HG02759 (cell line): ENCODE measurements at regions not wholly inside any gene's neighbourhood (a gene's known extent, or its start where the extent isn't known, plus 50 kb on each side); places are given as distances from the start of the nearest gene placed in this dataset.

Experiments used
- ATAC-seq: cut with Tn5 transposase; IDR thresholded peaks from one replicate; pipeline ENCODE4 v1.9.1; 2021; ENCODE audit warnings: mild to moderate bottlenecking, moderate library complexity; ENCODE audit not compliant: unreplicated experiment

DNA sequence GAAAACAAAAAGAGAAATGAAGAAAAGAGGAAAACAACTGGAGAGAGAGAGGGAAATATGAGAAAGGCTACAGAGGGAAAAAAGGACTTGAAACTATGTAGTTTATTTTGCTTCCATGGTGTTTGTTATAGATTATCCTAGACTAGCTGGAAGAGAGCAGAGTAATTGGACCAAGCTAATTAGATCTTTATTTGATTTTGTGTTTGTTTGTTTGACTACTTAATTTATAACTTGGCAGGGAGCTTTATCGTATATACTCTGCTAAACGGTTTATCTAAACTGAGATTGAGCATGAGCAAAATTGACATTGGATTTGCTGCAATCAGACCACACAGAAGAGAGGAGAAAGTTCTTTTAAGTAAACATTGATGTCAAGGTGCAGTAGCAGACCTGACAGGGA, 443.8 kb upstream of the USP24 start:
- ATAC-seq: no peak

DNA sequence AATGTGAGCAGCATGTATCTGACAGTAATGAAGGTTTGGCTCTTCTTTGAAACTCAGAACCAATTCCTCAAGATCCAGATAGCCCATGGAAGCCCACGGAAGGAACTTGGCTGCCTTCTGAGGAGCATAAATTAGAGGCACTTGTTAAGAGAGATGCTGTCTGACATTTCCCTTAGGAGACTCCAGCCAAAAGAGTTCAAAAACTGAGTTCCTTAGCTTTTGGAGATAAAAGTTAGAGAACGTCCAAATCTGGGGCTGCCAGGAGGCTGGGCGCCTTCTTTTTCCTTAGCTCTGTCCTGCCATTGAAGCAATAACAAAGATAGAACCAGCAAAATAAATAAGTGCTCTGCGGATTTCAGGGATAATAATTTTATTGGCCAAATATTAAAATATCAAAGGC, 439.6 kb upstream of the USP24 start:
- ATAC-seq: no peak

DNA sequence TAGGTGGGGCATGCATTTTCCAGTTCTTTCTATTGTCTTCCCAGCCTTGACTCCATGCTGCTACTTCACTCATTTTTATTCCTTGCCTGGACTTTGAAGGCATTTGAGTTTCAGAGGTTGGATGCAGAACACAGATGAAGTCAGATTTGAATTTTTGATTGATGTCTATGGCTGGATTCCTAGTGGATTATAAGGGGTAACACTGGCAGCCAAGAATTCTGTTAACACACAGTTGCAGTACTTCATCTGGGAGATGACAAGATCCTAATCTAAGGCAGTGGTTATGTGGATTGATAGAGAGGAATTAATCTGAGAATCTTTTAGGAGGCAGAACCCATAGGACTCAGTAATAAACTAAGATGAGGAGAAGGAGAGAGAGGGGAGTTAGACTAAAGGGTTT, 439.0 kb upstream of the USP24 start:
- no peak for ATAC-seq

DNA sequence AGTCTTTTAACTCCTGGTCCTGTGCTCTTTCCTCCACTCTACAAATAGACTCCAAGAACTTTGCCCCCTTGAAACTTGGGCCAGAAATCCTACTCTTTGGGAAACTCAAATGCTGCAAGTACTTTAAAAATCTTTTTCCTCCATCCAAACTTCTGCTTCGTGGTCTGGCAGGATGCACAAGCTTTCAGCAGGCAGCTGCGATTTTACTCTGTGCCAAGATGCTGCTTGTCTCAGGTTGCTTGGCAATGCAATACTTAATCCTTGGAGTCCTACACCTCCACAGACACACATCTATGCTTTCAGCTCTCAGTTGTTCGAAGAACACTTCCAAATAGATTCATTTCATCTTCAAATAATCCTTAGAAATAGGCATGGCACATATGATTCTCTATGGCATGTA, 435.3 kb upstream of the USP24 start:
- ATAC-seq: no peak

DNA sequence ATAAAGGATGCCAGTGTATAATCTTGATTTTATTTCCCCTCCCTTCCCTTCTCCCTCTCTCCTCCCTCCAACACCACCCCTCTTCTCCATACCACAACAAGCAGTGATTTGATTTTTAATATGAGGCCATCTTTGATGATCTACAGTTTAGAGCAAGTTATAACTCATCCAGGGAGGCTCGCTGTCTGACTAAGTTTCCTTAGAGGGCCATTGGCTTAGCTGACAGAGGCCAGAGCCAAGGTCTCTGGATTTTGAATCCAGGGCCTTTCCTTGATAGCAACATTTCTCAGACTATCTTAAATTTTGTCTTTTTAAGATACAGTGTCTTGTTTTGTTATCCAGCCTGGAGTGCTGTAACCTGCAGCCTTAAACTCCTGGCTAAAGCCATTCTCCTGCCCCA, 431.0 kb upstream of the USP24 start:
- ATAC-seq: no peak

DNA sequence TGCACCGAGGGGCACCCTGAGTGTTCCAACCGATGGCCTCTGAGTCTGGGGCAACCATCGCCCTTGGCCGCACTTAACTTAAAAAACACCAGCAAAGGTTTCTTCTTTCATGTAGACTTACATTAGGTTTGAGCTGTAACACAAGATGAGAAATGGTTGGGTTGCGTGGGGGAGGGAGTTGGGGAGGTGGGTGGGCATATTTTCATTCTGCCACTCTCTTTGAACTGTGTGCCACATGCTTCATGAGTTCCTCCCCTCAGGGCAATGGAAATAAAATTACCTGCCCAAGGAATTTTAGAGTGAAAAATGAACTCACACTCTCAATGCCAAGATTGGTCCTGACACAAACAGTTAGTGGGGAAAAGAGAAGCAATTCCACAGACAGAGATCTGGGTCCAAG, 430.1 kb upstream of the USP24 start:
- ATAC-seq: no peak

DNA sequence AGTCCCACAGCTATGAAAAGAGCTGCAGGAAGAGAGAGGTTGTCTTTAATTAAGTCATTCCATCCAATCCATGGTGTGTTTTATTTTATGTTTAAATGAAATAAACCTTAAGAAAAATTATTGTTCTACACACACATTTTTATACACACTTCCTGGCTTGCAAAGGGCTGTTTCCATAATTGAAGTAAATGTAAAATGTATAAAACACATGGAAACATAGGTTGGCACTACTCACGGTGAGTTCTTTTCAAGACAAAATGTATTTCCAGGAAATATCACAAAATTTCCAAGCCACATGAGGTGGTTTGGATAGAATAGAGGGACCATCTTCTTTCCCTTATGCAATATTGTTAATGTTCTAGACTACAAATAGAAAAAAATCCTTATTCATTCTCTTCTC, 426.8 kb upstream of the USP24 start:
- ATAC-seq: no peak

DNA sequence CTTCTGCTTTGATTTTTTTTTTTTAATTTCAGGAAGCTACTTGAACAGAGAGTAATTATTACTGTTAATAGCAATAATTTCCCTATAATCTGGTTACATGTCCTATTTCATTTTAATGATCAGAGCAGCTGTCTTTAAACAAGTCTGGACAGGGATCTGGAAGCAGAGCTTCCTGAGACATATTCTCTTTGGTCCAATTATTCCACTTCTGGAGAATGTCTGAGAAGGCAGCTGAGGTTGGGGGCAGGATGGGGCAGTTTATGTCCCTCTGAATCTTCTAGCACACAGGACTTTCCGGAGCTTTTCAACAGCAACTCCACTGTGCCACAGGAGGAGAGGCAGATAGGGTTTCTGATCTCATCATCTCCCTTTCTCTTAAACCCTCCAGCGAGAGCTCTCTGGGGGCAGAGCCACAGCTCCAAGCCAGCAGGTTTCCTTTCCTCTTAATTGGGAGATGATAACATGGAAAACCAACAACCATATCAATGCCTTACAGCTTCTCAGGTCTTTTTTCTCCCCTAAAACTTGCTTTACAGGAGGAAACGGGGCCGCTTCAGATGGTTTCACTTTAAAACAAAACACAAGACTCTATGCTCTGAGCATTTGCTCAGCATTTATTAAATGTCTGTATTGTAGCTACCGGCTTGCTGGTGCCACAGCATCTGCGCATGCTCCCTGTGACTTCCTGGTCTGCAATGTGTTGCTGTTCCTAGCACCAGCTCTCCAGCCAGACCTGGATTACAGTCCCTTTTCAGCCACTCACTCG, 425.7 kb upstream of the USP24 start:
- peak; percentile 82 for ATAC-seq

DNA sequence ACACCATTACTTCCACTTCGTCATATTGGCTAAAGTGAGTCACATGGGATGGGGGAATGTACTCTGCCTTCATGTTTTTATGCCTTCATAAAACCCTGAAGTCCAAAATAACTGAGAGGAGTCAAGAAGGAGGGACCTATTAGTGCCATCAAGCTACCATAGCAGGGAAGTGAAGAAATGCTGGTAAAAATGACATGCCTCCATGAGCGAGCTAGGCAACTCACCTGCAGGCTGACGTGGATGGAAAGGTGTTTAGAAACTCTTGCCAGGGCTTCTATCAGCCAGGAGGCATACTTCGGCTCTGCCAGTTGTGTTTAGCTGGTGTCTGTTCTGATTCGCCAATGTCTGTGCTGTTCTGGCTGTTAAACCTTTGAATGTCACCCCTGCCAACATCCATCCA, 424.4 kb upstream of the USP24 start:
- no peak for ATAC-seq

DNA sequence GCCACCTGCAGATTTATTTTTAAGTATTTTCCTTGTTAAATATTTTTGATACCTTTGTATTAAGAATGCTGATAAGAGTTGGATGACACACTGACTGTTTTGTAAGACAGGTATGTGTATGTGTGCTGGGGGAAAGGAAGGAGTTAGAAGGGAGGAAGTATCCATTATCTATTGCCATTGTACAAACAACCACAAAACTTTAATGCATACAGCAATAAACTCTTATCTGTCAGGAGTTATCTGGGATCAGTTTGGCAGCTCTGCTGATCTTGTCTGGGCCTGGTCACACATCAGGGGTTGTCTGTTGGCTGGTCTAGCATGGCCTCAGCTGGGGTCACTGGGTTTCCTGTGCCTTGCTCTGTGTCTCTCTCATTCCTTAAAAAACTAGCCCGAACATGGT, 423.9 kb upstream of the USP24 start:
- ATAC-seq: no peak

DNA sequence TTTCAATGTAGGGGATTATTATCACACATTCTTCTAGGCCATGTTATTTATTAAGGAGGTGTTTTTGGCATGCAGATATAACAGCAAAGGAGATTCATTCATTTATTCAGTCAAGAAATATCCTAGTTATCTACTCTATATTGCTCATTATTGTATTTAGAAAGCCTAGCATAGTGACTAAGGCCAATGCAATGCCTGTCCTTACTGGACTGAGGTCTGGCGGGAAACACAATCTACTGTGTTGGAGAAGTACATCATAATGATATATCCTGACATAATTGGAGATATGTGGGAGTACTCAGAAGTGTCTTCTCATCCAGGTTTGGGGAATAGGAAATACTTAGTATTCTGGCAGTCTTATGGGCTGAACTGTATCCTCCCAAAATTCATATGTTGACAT, 421.5 kb upstream of the USP24 start:
- no peak for ATAC-seq

DNA sequence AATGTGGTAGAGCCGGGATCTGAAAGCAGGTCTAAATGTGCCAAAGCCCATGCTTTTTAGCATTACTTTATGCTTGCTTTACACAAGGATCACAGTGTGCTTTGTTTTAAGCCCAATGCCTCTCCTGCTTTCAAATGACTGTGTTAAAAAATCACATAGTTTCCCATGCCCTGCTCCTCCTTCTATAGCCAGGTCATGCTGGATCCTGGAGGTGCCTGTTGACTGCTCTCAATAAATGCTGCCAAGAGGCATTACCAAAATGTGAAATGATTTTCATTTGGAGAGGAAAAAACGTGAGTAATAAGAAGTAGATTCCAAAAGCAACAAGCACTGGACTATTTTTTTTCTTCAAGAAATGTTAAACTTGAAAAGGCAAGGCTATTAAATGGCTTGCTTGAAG, 420.7 kb upstream of the USP24 start:
- no peak for ATAC-seq

DNA sequence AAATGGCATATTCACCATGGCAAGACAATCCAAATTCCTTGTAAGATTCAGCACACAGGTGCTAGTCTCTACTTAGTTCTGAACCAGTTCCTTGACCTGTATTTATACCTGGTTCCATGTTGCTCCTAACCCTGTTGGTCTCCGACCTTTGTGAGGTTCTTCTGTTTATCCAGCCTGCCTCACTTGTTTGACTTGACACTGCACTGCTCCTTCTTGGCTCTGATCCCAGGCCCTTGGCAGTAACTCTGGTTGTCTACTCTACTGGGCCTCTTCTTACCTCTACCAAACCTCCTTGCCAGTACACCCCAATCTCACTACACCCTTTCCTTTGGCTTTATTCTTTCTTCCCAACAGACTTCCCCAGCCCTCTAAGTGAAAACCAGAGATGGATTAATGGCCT, 419.4 kb upstream of the USP24 start:
- no peak for ATAC-seq

DNA sequence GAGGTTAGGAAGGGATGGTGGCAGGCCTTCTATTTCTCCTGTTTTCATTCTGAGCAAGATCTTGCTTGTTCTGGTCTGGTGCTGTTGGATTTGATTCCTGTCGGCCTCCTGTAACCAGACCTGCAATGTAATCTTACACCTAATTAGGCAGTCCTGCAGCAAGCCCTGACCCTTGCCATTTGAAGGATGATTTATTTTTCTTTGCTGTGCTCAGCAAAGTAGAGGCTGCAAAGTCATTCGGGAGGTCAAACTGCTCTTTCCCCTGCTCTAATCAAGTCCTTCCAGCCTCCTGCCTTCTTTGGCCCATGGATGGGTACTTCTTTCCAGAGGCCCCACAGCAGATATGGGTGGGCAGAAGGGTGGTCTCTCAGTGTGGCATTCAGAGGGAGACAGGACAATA, 417.7 kb upstream of the USP24 start:
- no peak for ATAC-seq

DNA sequence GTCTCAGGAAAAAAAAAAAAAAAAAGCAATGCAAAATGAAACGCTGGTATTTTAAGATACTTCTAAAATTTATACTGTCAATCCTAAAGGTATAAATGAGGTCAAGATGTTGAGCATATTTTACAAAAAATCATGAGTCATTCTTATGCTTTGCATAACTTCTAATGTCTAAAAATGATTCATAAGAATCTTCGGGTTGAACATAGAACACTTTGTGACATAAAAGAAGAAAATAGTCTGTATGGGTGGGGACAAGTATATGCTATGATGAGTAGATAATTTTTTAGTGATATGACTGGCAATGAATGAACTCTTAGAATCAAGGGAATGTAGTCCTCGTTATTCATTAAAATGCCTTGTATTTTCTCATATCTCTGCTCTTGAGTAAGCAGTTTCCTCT, 416.9 kb upstream of the USP24 start:
- ATAC-seq: no peak

DNA sequence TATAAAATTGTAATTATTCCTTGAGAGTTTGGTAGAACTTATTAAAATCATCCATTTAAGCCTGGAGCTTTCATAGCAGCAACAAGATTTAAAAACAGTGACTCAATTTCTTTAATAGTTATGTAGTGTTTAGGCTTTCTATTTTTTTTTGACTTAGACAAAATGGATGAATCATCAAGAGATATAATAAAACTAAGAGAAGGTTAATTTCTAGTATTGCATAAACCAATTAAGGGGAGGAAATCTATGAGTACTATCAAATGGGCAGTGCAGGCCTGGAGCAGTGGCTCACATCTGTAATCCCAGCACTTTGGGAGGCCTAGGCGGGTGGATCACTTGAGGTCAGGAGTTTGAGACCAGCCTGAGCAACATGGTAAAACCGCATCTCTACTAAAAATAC, 416.3 kb upstream of the USP24 start:
- no peak for ATAC-seq

DNA sequence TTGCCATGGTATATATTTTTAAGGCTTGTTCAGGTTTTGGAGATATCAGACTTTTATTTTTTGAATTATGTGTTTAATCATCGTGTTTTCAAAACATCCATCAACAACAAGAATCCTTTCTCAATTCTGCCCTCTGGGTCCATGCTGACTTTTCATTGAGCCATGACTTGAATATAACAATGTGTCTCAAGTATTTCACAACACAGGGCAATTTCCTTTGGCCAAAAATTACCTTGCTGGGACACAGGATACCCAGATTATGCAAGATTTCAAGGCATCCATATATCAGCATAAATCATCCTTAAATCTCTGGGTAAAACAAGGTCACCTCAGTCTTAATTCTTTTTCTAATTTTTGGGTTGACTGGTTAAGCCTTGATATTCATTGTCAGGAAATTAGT, 411.2 kb upstream of the USP24 start:
- ATAC-seq: no peak

DNA sequence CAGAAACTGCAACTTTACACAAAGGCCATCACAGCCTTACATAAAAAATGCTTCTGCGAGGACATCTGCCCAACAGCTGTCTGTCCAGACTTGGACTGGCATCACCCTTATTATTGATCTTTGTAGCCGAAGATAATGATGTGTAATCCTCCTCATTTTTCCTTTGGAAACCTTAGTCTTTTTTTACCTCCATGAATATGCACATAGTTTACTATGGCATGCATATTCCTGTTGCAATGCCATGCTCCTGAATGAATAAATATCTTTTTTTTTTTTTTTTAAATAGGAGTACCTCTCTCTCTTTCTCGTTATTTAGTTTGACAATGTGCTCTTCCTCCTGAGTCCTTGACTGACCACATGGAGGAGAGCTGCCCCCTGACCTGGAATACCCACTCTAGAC, 409.6 kb upstream of the USP24 start:
- ATAC-seq: no peak

DNA sequence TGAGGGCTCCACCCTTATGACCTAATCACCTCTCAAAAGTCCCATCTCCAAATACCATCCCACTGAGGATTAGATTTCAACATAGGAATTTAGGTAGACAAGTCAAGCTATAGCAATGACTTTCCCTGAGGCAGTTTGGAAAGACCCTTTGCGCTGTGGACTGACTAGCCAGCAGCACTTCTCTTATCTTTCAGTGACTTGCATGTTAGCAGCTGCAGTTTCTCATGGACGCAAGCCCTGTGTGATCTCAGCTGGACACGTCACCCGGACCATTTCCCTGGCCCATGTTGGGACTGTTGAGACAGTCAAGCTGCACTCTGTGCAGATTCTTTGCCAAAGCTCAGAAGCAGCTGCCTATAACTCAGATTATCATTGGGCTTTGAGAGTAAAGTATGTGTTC, 408.1 kb upstream of the USP24 start:
- no peak for ATAC-seq

DNA sequence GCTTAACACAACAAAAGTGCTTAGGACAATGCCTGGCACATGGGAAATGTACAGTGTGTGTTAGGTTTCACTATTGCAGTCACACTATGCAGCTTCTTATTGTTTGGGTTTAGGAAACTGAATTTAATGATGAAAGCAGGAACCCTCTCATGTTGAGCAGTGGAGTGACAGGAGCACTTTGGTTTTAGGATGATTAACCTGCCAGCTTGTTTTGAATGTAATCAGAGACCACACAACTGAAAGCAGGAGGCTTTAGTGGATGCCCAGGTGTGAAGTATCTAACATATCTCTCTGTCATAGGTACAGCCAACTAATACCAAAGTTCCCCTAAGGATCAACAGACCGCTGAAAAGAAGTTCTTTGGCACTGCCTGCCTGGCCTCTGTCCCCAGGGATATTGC, 406.9 kb upstream of the USP24 start:
- no peak for ATAC-seq

DNA sequence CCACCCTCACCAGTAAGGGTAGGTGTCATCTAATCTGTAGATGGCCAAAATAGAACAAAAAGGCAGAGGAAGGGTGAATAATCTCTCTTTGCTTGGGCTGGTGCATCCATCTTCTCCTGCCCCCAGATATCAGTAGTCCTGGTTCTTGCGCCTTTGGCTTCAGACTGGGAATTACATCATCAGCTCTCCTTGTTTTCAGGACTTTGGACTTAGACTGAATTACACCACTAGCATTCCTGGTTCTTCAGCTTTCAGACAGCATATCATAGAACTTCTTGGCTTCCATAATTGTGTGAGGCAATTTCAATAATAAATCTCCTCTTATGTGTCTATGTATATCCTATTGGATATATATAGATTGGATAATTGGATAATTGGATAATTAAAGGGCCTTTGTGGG, 403.0 kb upstream of the USP24 start:
- no peak for ATAC-seq

DNA sequence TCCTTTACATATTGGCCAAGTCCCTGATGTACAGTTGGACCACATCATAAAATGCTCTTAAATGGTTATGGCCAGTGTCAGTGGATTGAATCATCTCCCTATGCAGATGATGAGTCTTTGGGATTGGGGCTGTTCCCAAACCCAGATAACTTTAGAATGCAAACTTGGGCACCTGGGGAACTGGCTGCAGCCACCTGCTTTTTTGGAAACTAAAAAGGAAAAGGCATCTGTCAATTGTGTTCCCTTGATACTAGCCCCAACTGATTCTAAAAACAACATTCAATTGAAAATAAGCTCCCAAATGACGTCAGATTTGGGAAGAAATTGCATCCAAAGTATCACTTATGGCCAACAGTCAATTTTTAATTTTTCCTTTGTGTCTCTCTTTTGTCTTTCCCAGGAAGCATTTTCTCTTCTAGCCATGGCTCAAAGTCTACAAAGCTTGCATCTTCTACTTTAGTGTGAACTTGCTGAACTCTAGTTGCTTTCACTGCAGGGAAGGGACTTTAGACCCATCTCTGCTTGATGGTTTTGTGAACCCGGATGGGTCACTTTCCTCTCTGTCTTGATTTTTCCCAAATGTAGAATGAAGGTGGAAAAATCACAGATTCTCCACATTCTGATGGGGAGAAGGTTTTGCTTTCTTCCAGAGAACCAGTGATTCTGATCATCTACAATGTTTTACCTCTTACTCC, 402.3 kb upstream of the USP24 start:
- ATAC-seq: no peak

DNA sequence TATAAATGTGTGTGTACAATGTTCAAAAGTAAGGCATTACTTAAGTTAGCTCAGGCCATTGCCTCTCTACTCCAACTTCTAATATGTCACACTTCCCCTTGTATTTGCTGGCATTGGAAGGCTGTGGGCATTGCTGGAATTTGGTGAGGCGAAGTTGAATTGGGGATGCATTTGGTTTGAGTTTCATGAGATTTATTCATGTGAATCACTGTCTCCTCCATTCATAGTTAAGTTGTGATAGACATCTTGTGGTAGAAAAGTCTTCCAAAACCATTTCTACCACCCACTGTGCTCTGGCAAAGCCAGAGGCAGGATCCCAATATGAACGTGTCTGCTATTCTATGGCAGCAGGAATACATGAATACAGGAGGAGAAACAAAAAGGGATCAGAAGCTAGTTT, 397.8 kb upstream of the USP24 start:
- ATAC-seq: no peak
